ENCODE measurements at regions not wholly inside any gene's neighbourhood (a gene's known extent, or its start where the extent isn't known, plus 50 kb on each side); places are given as distances from the start of the nearest gene placed in this dataset.

DNA sequence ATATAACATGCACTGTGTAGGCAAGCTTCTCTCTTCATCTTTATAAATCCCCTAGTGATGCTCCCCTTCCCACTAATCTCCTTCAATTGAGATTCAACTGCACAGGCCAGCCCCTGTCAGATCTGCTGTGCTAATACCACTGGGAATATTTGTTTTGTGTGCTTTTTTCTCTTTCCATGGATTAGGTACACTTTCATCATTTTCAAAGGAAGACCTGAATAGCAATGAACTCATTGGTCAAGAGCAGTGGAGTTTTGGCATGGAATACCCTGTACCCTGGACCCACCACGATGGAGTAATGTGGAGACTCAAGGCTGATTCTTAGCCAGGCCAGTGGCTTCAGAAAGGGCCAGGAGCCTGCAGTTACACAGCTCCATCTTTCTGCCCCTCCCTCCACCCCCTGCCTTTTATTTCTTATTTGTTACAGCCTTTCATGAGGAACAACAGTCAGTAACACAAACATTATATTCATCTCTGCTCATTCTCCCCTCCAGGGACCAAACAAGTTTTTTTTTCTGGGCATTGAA, 75.4 kb upstream of the KCNG1 start:
- no peak overlapping the region for H3K9ac ChIP-seq (ENCODE audit: low read depth, low read length)
- H3K4me3 ChIP-seq (ENCODE audit: low read length), result no peak overlapping the region
- H3K36me3 ChIP-seq (ENCODE audit: insufficient read depth, low read length), result no peaks in the 10 kb centered on the region
- no peaks in the 10 kb centered on the region for H3K4me1 ChIP-seq (ENCODE audit: control insufficient read depth, insufficient read depth, low read length)
- peaks cover 79% of the 10 kb centered on the region for H3K27me3 ChIP-seq (ENCODE audit: control insufficient read depth, insufficient read depth, low read length)
- no peak overlapping the region for H3K4me2 ChIP-seq (ENCODE audit: low read length)
- H3K9me3 ChIP-seq (replicated peaks; ENCODE audit: low read length), result no peaks in the 10 kb centered on the region

DNA sequence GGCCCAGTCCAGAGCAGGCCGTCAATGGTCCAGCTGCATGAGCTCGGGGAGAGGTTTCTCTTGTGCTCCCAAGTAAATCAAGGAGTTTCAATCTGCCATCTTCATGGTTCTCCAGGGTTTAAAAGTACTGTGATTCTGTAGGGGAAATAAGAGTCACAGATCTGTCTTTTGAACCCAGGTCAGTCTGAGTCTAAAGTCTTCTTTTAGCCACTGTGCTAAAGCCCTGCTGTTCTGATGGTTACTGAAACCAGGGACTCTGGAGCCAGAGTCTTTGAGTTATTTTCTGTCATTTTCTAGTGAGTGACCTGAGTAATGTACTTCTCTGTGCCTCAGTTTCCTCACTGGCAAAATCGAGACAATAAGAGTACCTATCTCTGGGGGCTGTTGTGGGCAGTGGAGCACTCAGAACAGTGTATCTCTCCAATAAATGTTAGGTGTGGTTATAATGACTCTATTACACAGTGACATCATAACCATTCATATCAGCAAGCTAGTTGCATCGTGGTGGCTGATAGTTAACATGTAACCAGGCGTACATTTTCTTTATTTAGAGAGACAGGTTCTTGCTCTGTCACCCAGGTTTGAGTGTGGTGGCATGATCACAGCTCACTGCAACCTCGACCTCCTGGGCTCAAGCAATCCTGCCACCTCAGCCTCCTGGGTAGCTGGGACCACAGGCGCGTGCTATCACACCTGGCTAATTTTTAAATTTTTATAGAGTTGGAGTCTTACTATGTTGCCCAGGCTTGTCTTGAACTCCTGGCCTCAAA, 74.6 kb upstream of the KCNG1 start:
- H3K9me3 ChIP-seq (replicated peaks; ENCODE audit: low read length), result no peaks in the 10 kb centered on the region
- no peaks in the 10 kb centered on the region for H3K4me1 ChIP-seq (ENCODE audit: control insufficient read depth, insufficient read depth, low read length)
- H3K9ac ChIP-seq (ENCODE audit: low read depth, low read length), result no peak overlapping the region
- no peak overlapping the region for H3K4me3 ChIP-seq (ENCODE audit: low read length)
- H3K36me3 ChIP-seq (ENCODE audit: insufficient read depth, low read length), result no peaks in the 10 kb centered on the region
- no peak overlapping the region for H3K4me2 ChIP-seq (ENCODE audit: low read length)
- H3K27me3 ChIP-seq (ENCODE audit: control insufficient read depth, insufficient read depth, low read length), result peaks cover 83% of the 10 kb centered on the region

DNA sequence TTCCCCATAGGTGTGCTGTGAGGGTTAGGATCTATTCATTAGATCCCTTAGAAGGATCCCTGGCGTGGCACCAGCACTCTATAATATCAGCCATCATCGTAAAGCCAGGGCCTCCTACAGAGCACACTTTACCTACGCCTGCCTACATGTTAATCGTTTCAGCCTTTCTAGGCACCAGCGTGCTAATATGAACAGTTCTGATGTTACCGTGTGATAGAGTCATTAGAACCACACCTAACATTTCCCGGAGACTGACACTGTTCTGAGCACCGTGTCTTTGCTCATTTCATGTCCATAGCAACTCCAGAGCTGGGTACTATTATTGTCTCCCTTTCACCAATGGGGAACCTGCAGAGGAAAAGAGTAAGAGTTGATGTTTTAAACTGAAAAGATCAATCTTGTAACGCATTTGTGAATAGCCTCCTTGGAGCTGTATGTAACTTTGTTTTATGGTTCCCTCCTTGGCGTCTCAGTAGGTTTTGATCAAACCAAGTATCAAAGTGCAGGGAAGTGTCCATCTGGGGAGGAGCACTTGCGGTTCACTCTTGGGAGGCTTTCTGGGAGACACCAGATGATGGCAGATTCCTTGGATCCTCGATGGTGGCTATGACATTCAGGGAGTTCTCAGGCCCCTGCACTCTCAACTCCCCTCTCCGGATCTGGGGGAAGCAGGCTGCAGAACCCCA, 73.8 kb upstream of the KCNG1 start:
- H3K4me2 ChIP-seq (ENCODE audit: low read length), result no peak overlapping the region
- no peaks in the 10 kb centered on the region for H3K9me3 ChIP-seq (replicated peaks; ENCODE audit: low read length)
- no peaks in the 10 kb centered on the region for H3K4me1 ChIP-seq (ENCODE audit: control insufficient read depth, insufficient read depth, low read length)
- peaks cover 90% of the 10 kb centered on the region for H3K27me3 ChIP-seq (ENCODE audit: control insufficient read depth, insufficient read depth, low read length)
- H3K36me3 ChIP-seq (ENCODE audit: insufficient read depth, low read length), result no peaks in the 10 kb centered on the region
- no peak overlapping the region for H3K4me3 ChIP-seq (ENCODE audit: low read length)
- no peak overlapping the region for H3K9ac ChIP-seq (ENCODE audit: low read depth, low read length)

DNA sequence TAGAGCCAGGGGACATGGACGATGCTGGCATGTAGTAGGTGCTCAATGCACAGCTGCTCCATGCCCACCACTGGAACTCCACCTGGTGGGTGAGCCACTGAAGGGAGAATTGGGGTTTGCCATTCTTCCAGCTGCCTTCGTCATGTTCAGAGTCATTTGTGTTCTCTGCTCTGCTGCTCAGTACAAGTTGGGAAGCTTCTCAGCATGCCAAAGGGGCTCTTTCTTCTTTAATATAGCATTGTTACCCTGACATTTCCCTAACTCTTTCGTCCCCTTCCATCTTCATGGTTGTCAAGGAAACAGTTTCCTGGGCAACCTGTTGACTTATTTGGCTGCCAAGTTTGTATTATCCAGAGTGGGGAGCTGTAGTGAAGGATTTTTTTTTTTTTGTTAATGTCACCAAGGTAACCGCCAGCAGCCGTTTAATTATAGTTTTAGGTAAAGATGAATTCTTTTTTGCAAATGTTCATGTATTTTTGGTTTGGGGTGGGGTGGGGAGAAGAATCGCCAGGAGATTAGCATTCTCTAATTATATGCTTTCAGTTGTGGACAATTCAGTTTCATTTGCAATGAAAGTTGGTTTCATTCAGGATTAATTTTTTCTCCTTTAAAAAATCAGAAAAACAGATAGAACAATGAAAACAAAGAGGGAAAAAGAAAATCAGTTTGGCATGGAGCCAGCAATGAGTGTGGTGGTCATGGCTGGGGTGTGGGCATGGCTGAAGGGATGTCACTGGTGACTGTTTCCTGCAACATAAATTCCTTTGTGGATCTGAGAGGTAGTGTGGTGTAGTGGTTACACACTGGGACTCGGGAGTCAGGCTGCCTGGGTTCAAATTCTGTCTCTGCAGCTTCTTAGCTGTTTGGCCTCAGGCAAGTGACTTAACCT, 73.0 kb upstream of the KCNG1 start:
- peaks cover 94% of the 10 kb centered on the region for H3K27me3 ChIP-seq (ENCODE audit: control insufficient read depth, insufficient read depth, low read length)
- H3K9ac ChIP-seq (ENCODE audit: low read depth, low read length), result no peak overlapping the region
- no peaks in the 10 kb centered on the region for H3K9me3 ChIP-seq (replicated peaks; ENCODE audit: low read length)
- no peak overlapping the region for H3K4me2 ChIP-seq (ENCODE audit: low read length)
- H3K36me3 ChIP-seq (ENCODE audit: insufficient read depth, low read length), result no peaks in the 10 kb centered on the region
- no peak overlapping the region for H3K4me3 ChIP-seq (ENCODE audit: low read length)
- no peaks in the 10 kb centered on the region for H3K4me1 ChIP-seq (ENCODE audit: control insufficient read depth, insufficient read depth, low read length)

DNA sequence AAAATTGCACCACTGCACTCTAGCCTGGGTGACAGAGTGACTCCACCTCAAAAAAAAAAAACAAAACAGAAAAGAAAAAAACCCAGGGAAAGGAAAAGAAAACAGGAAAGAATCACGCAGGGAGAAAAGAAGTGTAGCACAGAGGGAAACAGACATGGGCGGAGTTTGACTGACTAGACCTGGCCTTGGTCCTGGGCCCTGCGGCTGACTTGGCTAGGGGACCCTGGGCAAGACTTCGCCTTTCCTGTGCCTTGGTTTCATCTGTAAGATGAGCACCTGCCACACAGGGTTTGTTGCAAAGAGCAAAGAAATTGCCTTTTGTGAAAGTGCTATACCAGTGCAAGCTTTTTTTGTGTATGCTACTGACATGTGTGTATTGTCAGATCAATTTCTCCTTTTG, 71.3 kb upstream of the KCNG1 start:
- H3K27me3 ChIP-seq (ENCODE audit: control insufficient read depth, insufficient read depth, low read length), result peaks cover 93% of the 10 kb centered on the region

DNA sequence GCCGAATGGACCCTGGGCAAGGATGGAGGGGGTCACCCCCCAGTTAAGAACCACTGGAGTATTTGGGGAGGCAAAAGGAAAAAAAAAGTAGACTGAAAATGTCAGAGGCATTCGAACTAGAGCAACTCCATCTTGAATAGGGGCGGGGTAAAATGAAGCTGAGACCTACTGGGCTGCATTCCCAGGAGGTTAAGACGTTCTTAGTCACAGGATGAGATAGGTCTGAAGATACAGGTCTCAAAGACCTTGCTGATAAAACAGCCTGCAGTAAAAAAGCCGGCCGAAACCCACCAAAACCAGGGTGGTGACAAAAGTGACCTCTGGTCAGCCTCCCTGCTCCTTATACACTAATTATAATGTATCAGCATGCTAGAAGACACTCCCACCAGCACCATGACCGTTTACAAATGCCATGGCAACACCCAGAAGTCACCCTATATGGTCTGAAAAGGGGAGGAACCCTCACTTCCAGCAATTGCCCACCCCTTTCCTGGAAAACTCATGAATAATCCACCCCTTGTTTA, 70.4 kb upstream of the KCNG1 start:
- no peak overlapping the region for H3K9ac ChIP-seq (ENCODE audit: low read depth, low read length)
- no peak overlapping the region for H3K4me2 ChIP-seq (ENCODE audit: low read length)
- no peaks in the 10 kb centered on the region for H3K4me1 ChIP-seq (ENCODE audit: control insufficient read depth, insufficient read depth, low read length)
- no peak overlapping the region for H3K4me3 ChIP-seq (ENCODE audit: low read length)
- no peaks in the 10 kb centered on the region for H3K9me3 ChIP-seq (replicated peaks; ENCODE audit: low read length)
- peaks cover 90% of the 10 kb centered on the region for H3K27me3 ChIP-seq (ENCODE audit: control insufficient read depth, insufficient read depth, low read length)
- H3K36me3 ChIP-seq (ENCODE audit: insufficient read depth, low read length), result no peaks in the 10 kb centered on the region

More for the DNA sequence above, 71.3 kb upstream of the KCNG1 start:
- no peaks in the 10 kb centered on the region for H3K4me1 ChIP-seq (ENCODE audit: control insufficient read depth, insufficient read depth, low read length)
- no peak overlapping the region for H3K9ac ChIP-seq (ENCODE audit: low read depth, low read length)
- no peak overlapping the region for H3K4me2 ChIP-seq (ENCODE audit: low read length)
- no peaks in the 10 kb centered on the region for H3K36me3 ChIP-seq (ENCODE audit: insufficient read depth, low read length)
- H3K4me3 ChIP-seq (ENCODE audit: low read length), result no peak overlapping the region
- no peaks in the 10 kb centered on the region for H3K9me3 ChIP-seq (replicated peaks; ENCODE audit: low read length)

DNA sequence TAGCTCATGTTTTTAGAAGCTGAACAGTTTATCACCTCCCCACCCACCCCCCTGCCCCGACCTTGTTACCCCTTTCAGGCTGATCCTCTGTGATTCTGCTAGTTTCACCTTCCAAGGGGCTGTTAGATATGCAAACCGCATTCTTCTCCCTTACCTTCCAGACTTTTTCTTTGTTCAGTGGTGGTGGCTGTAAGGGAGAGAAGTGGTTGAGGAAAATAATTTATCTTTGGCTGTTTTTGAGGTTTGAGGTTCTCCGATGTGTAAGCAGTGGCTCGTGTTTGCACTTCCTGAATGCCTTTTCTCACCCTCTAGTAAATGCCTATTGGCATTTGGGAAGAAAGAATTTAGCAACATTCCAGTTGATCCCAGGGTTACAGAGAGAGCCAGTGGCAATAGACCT, 69.4 kb upstream of the KCNG1 start:
- no peaks in the 10 kb centered on the region for H3K4me1 ChIP-seq (ENCODE audit: control insufficient read depth, insufficient read depth, low read length)
- no peaks in the 10 kb centered on the region for H3K9me3 ChIP-seq (replicated peaks; ENCODE audit: low read length)
- peaks cover 90% of the 10 kb centered on the region for H3K27me3 ChIP-seq (ENCODE audit: control insufficient read depth, insufficient read depth, low read length)
- H3K9ac ChIP-seq (ENCODE audit: low read depth, low read length), result no peak overlapping the region
- no peak overlapping the region for H3K4me2 ChIP-seq (ENCODE audit: low read length)
- H3K36me3 ChIP-seq (ENCODE audit: insufficient read depth, low read length), result no peaks in the 10 kb centered on the region
- H3K4me3 ChIP-seq (ENCODE audit: low read length), result no peak overlapping the region

DNA sequence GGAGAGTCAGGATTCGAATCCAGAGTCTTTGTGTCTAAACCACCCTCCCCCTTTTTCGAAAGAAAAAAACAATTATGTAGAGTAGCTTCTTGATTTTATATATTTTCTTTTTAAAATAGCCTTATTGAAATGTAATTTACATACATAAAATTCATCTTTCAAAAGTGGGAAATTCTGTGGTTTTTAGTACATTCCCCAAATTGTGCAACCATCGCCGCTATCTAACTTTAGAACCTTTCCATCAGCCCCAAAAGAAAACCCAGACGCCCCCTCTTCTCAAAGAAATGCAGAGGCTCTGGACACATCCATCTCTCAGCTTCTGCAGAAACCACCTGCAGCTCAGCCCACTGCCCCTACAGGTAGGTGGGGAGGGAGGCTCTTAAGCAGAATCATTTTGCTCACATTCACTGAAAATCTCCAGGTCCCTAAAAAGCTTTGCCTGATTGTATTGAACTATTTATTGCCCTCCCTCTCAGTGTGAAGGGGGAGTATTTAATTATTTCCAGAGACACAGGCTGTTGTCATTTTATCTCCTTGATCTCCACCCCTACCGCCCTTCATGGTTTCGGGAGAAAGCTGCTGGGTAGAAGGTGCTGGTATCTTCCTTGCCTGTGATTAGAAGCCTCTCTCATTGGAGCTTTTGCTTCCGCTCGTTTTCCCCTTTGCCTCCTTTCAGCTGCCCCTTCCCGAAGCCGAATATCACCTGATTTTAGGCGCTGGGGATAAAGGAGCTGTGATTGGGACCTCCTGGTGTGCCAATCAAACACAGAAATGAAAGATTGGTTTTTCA, 68.7 kb upstream of the KCNG1 start:
- H3K36me3 ChIP-seq (ENCODE audit: insufficient read depth, low read length), result no peaks in the 10 kb centered on the region
- no peak overlapping the region for H3K9ac ChIP-seq (ENCODE audit: low read depth, low read length)
- H3K4me2 ChIP-seq (ENCODE audit: low read length), result no peak overlapping the region
- H3K27me3 ChIP-seq (ENCODE audit: control insufficient read depth, insufficient read depth, low read length), result peaks cover 89% of the 10 kb centered on the region
- H3K9me3 ChIP-seq (replicated peaks; ENCODE audit: low read length), result no peaks in the 10 kb centered on the region
- H3K4me3 ChIP-seq (ENCODE audit: low read length), result no peak overlapping the region
- H3K4me1 ChIP-seq (ENCODE audit: control insufficient read depth, insufficient read depth, low read length), result no peaks in the 10 kb centered on the region

DNA sequence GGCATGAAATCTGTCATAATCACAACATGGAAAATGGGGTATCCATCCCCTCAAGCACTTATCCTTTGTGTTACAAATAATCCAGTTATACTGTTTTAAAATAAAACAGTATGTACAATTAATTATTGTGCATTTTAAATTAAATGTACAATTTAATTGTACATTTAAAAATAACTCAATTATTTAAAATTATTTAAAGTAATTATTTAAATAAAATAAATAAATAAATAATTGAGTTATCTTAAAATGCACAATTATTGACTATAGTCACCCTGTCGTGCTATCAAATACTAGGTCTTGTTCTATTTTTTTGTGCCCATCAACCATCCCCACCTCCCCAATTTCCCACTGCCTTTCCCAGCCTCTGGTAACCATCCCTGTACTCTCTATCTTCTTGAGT, 66.9 kb upstream of the KCNG1 start:
- Histone ChIP-seq H3K4me2 (ENCODE audit: low read length) (no peak overlapping the region), H3K27me3 (ENCODE audit: control insufficient read depth, insufficient read depth, low read length) (peaks cover 87% of the 10 kb centered on the region), H3K4me3 (ENCODE audit: low read length) (no peak overlapping the region), H3K9me3 (replicated peaks; ENCODE audit: low read length) (no peaks in the 10 kb centered on the region), H3K36me3 (ENCODE audit: insufficient read depth, low read length) (no peaks in the 10 kb centered on the region), H3K4me1 (ENCODE audit: control insufficient read depth, insufficient read depth, low read length) (no peaks in the 10 kb centered on the region), H3K9ac (ENCODE audit: low read depth, low read length) (no peak overlapping the region)

DNA sequence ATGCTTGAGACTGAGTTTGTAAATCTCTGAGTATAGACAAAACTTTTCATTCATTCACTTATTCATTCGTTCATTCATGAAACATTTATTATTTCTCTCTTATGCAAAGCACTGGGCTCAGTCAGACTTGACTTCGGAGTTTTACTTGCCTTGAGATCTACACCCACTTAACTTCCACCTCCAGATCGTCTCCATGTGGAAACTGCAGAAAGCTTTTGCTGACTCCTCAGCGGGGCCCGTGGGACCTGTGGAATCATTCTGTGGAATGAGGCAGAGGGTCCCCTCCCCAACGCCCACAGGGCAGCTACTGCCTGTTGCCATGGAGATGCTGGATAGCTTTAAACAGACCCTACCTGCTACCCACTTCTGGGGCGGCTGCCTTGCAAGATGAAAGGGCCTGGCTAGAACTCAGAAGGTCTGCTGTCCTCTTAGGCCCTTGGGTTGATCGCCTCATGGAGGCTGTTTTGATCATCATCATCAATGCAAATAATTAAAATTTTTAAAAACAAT, 66.4 kb upstream of the KCNG1 start:
- no peak overlapping the region for H3K4me2 ChIP-seq (ENCODE audit: low read length)
- H3K36me3 ChIP-seq (ENCODE audit: insufficient read depth, low read length), result no peaks in the 10 kb centered on the region
- H3K9ac ChIP-seq (ENCODE audit: low read depth, low read length), result no peak overlapping the region
- no peaks in the 10 kb centered on the region for H3K4me1 ChIP-seq (ENCODE audit: control insufficient read depth, insufficient read depth, low read length)
- H3K27me3 ChIP-seq (ENCODE audit: control insufficient read depth, insufficient read depth, low read length), result peaks cover 87% of the 10 kb centered on the region
- no peaks in the 10 kb centered on the region for H3K9me3 ChIP-seq (replicated peaks; ENCODE audit: low read length)
- H3K4me3 ChIP-seq (ENCODE audit: low read length), result no peak overlapping the region

Measured in skeletal muscle satellite cell (primary cell).